Cardiac muscle cell (in vitro differentiated cells and primary cell): ENCODE measurements at regions not wholly inside any gene's neighbourhood (a gene's known extent, or its start where the extent isn't known, plus 50 kb on each side); places are given as distances from the start of the nearest gene placed in this dataset.

ENCODE experiments used
- DNase-seq, 2 donors: peaks; one replicate each; pipeline versions ENCODE4 v3.0.0 to v3.0.0-alpha.2; 2010 to 2017; ENCODE audit warnings: low read depth in 1 of 2, low spot score in 1 of 2
- H3K27ac ChIP-seq: fragments of 200-600 bp; sonication (generic); 2 replicates; pipeline ENCODE4 v1.5.1; 2016
- H3K27me3 ChIP-seq: fragments of 200-600 bp; sonication (generic); 2 replicates; pipeline ENCODE4 v1.6.0; 2016; ENCODE audit warnings: control low read depth
- H3K36me3 ChIP-seq: fragments of 200-600 bp; sonication (generic); 2 replicates; pipeline ENCODE4 v1.5.1; 2016; ENCODE audit warnings: control low read depth
- H3K4me1 ChIP-seq: fragments of 200-600 bp; sonication (generic); 2 replicates; pipeline ENCODE4 v1.8.1; 2017; ENCODE audit warnings: low read depth, mild to moderate bottlenecking, mixed run types
- H3K4me3 ChIP-seq: fragments of 200-600 bp; sonication (generic); 2 replicates; pipeline ENCODE4 v1.5.1; 2016; ENCODE audit warnings: mild to moderate bottlenecking
- H3K9me3 ChIP-seq: fragments of 200-600 bp; sonication (generic); 2 replicates; pipeline ENCODE4 v1.5.1; 2017; ENCODE audit warnings: low read depth, mild to moderate bottlenecking, control low read depth
- CTCF ChIP-seq: IDR thresholded peaks from 2 replicates; pipeline ENCODE4 v1.5.1; 2012; ENCODE audit warnings: low read depth, mild to moderate bottlenecking, low read length

- Histone ChIP-seq H3K4me3 (peak overlapping the region; percentile 43), H3K9me3 (no peaks in the 10 kb centered on the region), H3K4me1 (peaks cover 4% of the 10 kb centered on the region), H3K36me3 (no peaks in the 10 kb centered on the region), H3K27me3 (no peaks in the 10 kb centered on the region), H3K27ac (peak overlapping the region; percentile 87)
- TF ChIP-seq CTCF: no peak
- DNase-seq: peak; percentile 96 to 100
Measured at GRCh38 chr6:27132532-27133280, 114.8 kb upstream of the PRSS16 start.

GRCh38 chr6:27133281-27134227 lies 113.9 kb upstream of the PRSS16 start:
- H3K27me3 ChIP-seq: no peaks in the 10 kb centered on the region
- H3K36me3 ChIP-seq: no peaks in the 10 kb centered on the region
- no peaks in the 10 kb centered on the region for H3K9me3 ChIP-seq
- peak; percentile 67 to 84 for DNase-seq
- peak overlapping the region; percentile 87 for H3K27ac ChIP-seq
- H3K4me3 ChIP-seq: peak overlapping the region; percentile 43
- H3K4me1 ChIP-seq: peaks cover 9% of the 10 kb centered on the region
- TF ChIP-seq CTCF: no peak

GRCh38 chr6:27135087-27135657 lies 112.3 kb upstream of the PRSS16 start:
- Histone ChIP-seq H3K27ac (no peak overlapping the region), H3K9me3 (no peaks in the 10 kb centered on the region), H3K4me3 (no peak overlapping the region), H3K36me3 (no peaks in the 10 kb centered on the region), H3K27me3 (no peaks in the 10 kb centered on the region), H3K4me1 (peaks cover 18% of the 10 kb centered on the region)
- DNase-seq: no peak
- TF ChIP-seq CTCF: no peak

- DNase-seq: no peak
- Histone ChIP-seq H3K36me3 (no peaks in the 10 kb centered on the region), H3K4me3 (no peak overlapping the region), H3K9me3 (no peaks in the 10 kb centered on the region), H3K27me3 (no peaks in the 10 kb centered on the region), H3K27ac (no peak overlapping the region), H3K4me1 (peaks cover 22% of the 10 kb centered on the region)
- no peak for TF ChIP-seq CTCF
Measured at GRCh38 chr6:27136077-27136644, 111.3 kb upstream of the PRSS16 start.
